ENCODE measurements at regions not wholly inside any gene's neighbourhood (a gene's known extent, or its start where the extent isn't known, plus 50 kb on each side); places are given as distances from the start of the nearest gene placed in this dataset.
A peak's percentile ranks its signal among the peaks of the same experiment; 100 is the strongest.

DNA sequence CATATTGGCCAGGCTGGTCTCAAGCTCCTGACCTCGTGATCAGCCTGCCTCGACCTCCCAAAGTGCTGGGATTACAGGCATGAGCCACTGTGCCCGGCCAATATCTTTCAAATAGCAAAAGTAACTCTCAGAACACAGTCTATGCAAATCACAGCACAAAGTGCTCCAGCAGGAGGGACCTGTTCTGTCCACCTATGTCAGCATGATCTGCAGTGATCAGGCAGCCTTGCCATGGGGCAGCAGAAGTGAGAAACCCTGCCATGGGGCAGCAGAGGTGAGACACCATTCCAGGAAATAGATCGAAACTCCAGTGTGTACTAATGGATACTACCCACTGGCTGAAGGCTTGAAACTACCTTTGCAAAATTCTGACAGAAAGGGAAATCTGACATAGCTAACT, 78.5 kb upstream of the EIF5 start:
- TF ChIP-seq CTCF (conservative IDR thresholded peaks at IDR 0.05) = no peak
- H3K27ac ChIP-seq = peak overlapping the region; percentile 32

DNA sequence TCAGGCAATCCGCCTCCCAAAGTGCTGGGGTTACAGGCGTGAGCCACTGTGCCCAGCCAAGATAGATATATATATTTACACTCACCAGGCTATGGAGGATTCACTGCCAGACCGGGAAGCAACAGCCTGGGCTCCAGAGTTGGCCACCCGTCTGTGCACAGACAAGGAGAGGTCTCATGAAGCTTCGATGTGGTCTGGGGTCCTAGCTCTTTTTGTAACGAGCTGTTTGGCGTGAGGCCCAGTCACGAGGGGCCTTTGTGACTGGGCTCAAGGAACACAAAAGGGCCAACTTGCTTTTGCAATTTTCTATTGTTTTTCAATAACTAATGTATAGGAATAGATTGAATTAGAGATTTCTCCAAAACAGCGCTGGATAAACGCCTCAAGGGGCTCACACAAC, 77.6 kb upstream of the EIF5 start:
- H3K27ac ChIP-seq = no peak overlapping the region; the same call in 1 of the 2 replicates
- no peak for TF ChIP-seq CTCF (conservative IDR thresholded peaks at IDR 0.05)

DNA sequence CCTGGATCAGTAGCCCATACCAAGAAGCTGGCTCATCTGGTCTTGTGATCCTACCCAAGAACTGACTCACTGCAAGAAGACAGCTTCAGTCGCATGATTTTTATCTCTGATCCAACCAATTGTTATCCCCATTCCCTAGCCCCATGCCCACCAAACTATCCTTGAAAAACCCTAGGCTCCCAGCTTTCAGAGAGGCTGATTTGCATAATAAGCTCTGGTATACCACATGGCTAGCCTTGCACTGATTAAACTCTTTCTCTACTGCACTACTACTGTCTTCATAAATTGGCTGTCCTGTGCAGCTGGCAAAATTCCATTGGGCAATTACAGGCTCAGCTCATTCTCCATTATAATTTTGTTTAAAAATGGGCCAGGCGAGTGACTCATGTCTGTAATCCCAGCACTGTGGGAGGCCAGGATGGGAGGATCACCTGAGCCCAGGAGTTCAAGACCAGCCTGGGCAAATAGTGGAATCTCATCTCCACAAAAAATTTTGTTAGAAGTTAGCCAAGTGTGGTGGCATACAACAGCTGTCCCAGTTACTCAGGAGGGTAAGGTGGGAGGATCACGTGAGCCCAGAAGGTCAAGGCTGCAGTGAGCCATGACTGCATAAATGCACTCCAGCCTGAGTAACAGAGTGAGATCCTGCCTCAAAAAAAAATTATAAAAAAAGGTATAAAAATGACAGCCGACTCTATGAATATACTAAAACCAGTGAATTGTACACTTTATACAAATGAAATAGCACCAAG, 76.7 kb upstream of the EIF5 start:
- no peak for TF ChIP-seq CTCF (conservative IDR thresholded peaks at IDR 0.05)
- H3K27ac ChIP-seq = no peak overlapping the region; the same call in 1 of the 2 replicates

DNA sequence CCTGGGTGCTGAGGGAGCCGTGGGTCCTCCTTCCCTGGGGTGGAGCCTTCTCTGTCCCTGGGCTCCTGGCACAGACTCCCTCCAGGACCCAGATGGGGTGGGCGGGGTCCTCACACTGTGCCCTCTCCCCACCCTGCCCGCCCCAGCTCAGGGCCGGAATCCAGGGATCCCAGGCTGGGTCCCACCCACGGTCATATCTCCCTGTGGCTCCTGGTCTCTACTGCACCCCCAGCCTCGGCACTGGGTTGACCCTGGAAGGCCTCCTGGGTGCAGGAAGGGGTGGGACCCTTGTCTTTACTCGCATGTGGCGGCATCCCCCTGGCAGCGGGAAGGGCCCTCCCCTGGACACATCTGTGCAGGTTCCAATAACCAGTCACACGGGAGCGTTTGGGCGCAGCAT, 75.8 kb upstream of the EIF5 start:
- no peak for TF ChIP-seq CTCF (conservative IDR thresholded peaks at IDR 0.05)
- H3K27ac ChIP-seq = peak overlapping the region; percentile 99; the same call in 1 of the 2 replicates

- H3K27ac ChIP-seq = peak overlapping the region; percentile 99
- no peak for TF ChIP-seq CTCF (conservative IDR thresholded peaks at IDR 0.05)
These were observed 74.9 kb upstream of the EIF5 start for GRCh38 chr14:103259184-103259583.

GRCh38 chr14:103259801-103260628, 74.0 kb upstream of the EIF5 start:
- H3K27ac ChIP-seq = peak overlapping the region; percentile 99
- no peak for TF ChIP-seq CTCF (conservative IDR thresholded peaks at IDR 0.05)

DNA sequence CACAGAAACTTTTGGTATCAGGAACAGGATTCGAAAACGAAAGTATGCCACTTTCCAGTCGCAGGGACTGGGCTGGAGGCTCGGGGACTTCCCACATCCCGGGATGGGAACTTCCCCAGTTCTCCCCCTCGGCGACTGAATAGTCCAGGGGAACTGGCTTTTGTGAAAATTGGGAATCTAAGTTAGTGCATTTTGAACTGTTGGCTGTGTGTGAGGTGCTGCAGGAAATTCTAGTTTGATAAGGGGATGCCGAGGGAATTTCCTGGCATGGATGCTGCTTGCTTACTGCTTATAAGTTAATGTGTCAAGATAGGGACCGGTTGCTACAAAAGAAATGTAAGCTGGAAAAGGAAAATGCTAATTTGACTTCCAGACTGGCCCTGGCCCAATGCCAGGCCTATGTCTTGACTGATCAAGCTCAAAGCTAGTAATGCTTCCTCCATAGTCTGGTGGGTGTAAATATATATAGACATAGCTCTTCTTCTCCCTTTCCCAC, 73.4 kb upstream of the EIF5 start:
- peak overlapping the region; percentile 99 for H3K27ac ChIP-seq
- no peak for TF ChIP-seq CTCF (conservative IDR thresholded peaks at IDR 0.05)

Data from VCaP (cell line).